ENCODE measurements at regions not wholly inside any gene's neighbourhood (a gene's known extent, or its start where the extent isn't known, plus 50 kb on each side); places are given as distances from the start of the nearest gene placed in this dataset.

DNA sequence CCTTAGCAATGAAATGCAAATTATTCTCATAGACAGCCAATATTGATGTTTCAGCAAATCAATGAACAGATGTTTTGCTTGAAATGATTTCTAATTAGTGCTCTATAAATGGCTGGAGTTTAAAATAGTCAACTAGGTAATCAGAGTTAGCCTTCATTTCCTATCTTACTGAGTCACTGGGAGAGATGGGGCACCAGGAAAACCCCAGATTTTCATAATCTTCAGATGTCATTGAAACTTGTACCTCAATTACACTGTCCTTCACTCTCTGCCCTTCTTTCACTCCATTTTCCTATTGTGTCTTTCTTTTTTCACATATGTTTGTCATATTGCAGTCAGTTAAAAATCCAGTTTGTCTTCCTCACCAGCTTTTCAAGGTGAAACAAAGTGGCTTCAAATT, 92.7 kb downstream of the C12orf75 start:
- no peak overlapping the region for H3K4me3 ChIP-seq (ENCODE audit: low read depth, low read length)
- DNase-seq (ENCODE audit: low read depth) = no peak
- TF ChIP-seq, protein P1, sequence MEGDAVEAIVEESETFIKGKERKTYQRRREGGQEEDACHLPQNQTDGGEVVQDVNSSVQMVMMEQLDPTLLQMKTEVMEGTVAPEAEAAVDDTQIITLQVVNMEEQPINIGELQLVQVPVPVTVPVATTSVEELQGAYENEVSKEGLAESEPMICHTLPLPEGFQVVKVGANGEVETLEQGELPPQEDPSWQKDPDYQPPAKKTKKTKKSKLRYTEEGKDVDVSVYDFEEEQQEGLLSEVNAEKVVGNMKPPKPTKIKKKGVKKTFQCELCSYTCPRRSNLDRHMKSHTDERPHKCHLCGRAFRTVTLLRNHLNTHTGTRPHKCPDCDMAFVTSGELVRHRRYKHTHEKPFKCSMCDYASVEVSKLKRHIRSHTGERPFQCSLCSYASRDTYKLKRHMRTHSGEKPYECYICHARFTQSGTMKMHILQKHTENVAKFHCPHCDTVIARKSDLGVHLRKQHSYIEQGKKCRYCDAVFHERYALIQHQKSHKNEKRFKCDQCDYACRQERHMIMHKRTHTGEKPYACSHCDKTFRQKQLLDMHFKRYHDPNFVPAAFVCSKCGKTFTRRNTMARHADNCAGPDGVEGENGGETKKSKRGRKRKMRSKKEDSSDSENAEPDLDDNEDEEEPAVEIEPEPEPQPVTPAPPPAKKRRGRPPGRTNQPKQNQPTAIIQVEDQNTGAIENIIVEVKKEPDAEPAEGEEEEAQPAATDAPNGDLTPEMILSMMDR (conservative IDR thresholded peaks at IDR 0.05; ENCODE audit: low read depth, low read length) = no peak

DNA sequence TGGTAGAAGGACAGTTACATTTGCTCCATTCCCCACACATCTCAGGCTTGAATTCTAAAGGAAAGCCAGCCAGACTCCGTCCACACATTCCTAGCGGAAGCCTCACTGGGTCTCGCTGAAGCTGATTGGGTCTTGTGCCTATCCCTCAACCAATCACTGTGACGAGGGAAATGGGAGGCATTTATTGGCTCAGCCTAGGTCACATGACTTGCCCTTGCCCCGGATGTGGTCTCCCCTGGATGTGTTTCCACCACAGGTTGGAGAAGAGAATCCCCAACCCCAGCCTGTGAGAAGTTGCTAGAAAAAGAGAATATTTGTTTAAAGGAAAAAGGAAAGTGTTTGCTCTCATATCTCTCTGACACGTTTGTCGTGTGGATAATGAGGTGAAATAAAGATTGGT, 93.4 kb downstream of the C12orf75 start:
- TF ChIP-seq, protein P1 (conservative IDR thresholded peaks at IDR 0.05; ENCODE audit: low read depth, low read length) = no peak
- DNase-seq (ENCODE audit: low read depth) = no peak
- H3K4me3 ChIP-seq (ENCODE audit: low read depth, low read length) = no peak overlapping the region

DNA sequence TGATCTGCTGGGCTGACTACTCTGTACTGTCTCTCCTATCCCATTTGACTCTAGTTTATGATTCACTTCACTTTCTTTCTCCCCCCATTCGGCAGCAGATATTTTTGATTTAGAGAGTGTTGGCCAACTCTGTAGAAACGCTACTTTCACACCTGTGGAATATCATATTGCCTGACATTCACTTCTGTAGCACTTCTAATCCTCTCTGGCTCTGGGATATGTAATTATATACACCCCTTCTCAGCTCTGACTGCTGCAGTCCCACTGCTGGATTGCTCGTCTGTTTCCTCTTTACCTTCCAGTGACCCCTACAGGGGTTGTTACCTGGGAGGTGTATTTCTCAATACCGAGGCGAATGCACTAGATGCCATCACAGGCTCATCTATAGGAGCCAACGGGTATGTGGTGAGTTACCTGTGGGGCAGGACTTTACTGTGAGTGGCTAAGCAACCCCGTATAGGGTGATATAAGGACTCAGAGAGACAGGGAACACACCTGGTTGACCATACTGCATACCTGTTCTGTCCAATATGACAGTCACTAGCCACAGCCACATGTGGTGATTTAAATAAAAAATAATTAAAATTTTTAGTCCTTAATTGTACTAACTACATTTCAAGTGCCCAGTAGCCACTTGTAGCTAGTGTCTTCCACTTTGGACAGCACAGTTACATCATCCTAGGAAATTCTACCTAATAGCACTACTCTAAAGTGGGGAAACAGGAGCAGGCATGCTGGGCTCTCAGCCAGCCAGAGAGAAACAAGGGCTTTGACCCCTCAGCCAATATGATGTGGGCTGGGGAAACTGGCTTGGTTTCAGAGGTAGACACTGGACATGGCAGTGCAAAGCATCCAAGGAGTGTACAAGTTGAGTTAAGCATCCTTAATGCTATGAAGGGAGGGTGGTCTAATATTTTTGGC, 95.0 kb downstream of the C12orf75 start:
- DNase-seq (ENCODE audit: low read depth) = no peak
- TF ChIP-seq, protein P1 (conservative IDR thresholded peaks at IDR 0.05; ENCODE audit: low read depth, low read length) = no peak
- H3K4me3 ChIP-seq (ENCODE audit: low read depth, low read length) = no peak overlapping the region

DNA sequence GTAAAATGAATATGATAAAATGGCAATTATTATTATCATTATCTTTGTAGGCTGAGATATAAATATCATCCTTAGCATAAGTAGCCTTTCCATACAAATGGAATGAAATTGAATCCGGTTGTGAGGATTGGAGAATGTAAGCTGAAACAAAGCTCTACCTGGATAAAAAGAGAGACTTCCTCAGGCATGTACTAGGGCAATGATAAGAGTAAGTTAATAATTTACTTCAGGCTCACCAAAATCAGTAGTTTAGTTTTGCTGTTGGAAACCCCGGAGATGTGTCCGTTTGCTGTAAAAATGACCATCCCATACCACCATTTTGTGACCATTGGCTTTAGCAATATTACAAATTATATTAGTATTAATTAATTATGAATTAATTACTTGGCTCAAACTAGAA, 96.3 kb downstream of the C12orf75 start:
- no peak for DNase-seq (ENCODE audit: low read depth)
- TF ChIP-seq, protein P1 (conservative IDR thresholded peaks at IDR 0.05; ENCODE audit: low read depth, low read length) = no peak
- H3K4me3 ChIP-seq (ENCODE audit: low read depth, low read length) = no peak overlapping the region

DNA sequence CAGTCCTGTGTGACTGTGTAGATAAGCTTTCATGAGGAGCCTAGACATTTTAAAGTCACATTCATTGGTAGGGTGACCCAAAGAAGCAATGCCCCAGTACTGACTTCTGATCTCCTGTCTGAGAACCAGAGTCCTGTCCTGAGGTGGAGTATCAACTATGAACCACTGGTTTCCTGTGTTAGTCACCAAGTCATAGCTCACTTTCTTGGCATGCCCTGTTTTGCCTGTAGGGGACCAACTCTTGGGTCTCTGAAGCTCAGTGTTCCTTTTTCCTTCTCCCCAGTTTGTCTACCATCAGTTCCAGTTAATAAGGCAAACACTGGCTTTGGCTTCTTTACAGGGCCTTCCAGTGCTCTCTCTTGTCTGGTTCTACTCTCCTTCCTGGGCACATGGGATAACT, 97.4 kb downstream of the C12orf75 start:
- no peak overlapping the region for H3K4me3 ChIP-seq (ENCODE audit: low read depth, low read length)
- TF ChIP-seq, protein P1 (conservative IDR thresholded peaks at IDR 0.05; ENCODE audit: low read depth, low read length) = peak; percentile 38
- no peak for DNase-seq (ENCODE audit: low read depth)

DNA sequence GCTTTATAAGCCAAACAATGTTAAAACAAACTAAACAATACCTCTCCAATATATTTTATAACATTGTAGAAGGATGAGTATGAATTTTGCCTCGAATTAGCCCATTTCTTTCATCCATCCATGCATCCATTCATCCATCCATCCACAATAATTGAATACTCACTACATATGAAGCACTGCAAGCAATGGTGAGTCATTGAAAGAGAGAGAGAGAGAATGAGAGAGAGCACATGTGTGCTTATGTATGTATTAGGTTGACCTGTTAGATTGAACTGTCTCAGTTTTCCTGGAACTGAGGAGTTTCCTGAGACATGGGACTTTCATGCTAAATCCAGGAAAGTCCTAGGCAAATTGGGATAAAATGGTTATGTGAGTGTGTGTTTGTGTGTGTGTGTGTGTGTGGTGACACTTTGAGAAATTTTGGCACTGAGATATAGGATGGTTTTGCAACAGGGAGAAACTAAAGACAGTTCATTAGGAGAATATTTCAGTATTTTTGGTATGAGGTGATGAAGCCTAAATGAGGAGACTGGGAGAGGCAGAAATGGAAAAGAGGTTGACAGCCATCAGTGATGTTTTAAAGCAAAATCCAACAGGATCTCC, 98.4 kb downstream of the C12orf75 start:
- TF ChIP-seq, protein P1 (conservative IDR thresholded peaks at IDR 0.05; ENCODE audit: low read depth, low read length) = no peak
- no peak overlapping the region for H3K4me3 ChIP-seq (ENCODE audit: low read depth, low read length)
- no peak for DNase-seq (ENCODE audit: low read depth)
